GM10266 (cell line): ENCODE measurements at regions not wholly inside any gene's neighbourhood (a gene's known extent, or its start where the extent isn't known, plus 50 kb on each side); places are given as distances from the start of the nearest gene placed in this dataset.
"Not testable (repeated sequence)": the region's sequence is repeated elsewhere in the genome, so short reads cannot be mapped to it uniquely, and the experiment has no call there.

Source experiments
- DNase-seq: peaks from one replicate; pipeline ENCODE4 v3.0.0; 2012; ENCODE audit errors: extremely low spot score
- TF ChIP-seq, protein P1 (sequence below): IDR thresholded peaks from 2 replicates; pipeline ENCODE4 v1.5.1; 2012; ENCODE audit warnings: mild to moderate bottlenecking, low read depth; ENCODE audit not compliant: control insufficient read depth, insufficient read depth; ENCODE audit errors: missing control alignments

DNA sequence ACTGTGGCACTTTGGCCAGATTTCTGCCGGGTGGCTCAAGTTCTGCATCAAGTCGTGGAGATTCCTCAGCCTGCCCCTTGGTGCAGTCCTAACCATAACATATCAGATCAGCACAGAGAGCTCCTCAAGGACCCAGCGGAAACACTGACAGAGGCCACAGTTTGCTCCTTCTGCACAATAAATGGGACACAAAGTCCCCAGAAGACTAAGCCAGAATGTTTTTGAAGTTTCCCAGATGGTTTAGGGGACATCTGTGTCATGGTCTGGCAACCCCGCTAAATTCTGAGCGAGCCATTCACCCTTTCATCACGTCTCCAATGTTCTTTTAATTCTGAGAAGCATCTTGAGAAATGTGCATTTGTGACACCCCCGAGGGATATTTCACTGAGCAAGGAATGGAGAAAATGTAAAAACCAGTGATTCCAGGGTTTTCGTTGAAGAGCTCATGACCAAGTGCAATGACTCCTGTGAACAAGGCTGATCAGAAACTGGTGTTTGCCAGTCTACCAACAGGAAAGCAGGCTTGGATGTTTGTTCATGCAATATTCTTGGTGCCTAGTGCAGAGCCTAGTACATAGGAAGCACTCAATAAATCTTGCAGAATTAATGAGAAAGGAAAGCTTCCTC lies 64.8 kb upstream of the LMCD1 start:
- DNase-seq: no peak

DNA sequence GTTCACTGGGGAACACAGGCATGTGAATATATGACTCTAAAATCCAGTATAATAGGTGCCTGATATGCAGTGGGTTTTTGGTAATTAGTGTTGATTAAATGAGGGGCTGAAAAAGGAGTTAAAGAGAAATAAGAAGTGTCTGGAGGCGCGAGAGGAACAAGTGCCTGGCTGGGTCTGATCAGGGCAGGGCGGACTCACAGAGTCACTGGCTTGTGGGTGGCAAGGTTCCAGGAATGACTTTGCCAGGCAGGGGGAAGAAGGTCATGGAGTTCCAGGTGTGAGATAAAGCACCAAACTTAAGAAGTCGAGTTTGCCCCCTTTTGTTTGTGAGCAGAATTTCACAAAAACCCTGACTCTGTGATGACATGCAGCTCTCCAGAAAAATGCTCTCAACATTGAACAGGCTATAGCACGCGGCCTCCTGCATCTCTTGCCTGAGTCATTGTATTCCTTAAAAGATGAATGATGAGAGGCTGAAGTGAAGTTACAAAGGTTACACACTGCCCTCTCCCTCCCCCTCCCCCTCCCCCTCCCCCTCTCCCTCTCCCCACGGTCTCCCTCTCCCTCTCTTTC lies 63.0 kb upstream of the LMCD1 start:
- TF ChIP-seq, protein P1, sequence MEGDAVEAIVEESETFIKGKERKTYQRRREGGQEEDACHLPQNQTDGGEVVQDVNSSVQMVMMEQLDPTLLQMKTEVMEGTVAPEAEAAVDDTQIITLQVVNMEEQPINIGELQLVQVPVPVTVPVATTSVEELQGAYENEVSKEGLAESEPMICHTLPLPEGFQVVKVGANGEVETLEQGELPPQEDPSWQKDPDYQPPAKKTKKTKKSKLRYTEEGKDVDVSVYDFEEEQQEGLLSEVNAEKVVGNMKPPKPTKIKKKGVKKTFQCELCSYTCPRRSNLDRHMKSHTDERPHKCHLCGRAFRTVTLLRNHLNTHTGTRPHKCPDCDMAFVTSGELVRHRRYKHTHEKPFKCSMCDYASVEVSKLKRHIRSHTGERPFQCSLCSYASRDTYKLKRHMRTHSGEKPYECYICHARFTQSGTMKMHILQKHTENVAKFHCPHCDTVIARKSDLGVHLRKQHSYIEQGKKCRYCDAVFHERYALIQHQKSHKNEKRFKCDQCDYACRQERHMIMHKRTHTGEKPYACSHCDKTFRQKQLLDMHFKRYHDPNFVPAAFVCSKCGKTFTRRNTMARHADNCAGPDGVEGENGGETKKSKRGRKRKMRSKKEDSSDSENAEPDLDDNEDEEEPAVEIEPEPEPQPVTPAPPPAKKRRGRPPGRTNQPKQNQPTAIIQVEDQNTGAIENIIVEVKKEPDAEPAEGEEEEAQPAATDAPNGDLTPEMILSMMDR: no peak

More for the DNA sequence above, 64.8 kb upstream of the LMCD1 start:
- TF ChIP-seq, protein P1: no peak

GRCh38 chr3:8440142-8440541 lies 61.5 kb upstream of the LMCD1 start:
- DNase-seq: not testable (repeated sequence)

More for the DNA sequence above, 63.0 kb upstream of the LMCD1 start:
- no peak for DNase-seq

GRCh38 chr3:8441969-8442559 lies 59.6 kb upstream of the LMCD1 start:
- peak; percentile 64 for DNase-seq
- TF ChIP-seq, protein P1: peak; percentile 68

DNA sequence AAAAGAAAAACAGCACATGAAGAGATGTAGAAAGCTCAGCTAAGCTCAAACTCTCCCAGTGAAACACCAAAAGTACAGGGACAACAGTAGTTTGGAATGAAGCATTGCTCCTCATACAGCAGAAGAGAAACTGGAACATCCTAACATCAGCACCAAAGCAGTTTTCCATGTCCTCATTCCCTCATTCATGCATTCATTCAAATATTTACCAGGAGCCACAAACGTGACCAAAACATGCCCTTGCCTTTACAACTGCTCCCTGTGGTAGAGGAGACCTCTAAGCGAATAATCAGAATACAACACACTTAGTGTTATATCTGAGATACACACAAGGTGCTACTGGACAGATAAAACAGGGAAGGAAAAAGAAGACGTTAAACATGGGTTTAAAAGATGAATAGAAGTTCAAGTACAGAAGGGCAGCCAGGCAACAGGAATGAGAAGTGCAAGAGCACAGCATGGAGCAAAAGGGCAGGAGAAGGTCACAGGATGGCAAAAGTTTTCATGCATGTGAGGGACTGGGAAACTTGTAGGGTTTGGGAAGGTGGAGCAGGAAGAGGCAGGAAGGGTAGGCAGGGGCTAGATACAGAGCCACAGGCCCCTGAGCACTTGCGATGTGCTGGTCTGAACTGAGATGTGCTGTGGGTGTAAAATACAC lies 58.5 kb upstream of the LMCD1 start:
- DNase-seq: no peak

DNA sequence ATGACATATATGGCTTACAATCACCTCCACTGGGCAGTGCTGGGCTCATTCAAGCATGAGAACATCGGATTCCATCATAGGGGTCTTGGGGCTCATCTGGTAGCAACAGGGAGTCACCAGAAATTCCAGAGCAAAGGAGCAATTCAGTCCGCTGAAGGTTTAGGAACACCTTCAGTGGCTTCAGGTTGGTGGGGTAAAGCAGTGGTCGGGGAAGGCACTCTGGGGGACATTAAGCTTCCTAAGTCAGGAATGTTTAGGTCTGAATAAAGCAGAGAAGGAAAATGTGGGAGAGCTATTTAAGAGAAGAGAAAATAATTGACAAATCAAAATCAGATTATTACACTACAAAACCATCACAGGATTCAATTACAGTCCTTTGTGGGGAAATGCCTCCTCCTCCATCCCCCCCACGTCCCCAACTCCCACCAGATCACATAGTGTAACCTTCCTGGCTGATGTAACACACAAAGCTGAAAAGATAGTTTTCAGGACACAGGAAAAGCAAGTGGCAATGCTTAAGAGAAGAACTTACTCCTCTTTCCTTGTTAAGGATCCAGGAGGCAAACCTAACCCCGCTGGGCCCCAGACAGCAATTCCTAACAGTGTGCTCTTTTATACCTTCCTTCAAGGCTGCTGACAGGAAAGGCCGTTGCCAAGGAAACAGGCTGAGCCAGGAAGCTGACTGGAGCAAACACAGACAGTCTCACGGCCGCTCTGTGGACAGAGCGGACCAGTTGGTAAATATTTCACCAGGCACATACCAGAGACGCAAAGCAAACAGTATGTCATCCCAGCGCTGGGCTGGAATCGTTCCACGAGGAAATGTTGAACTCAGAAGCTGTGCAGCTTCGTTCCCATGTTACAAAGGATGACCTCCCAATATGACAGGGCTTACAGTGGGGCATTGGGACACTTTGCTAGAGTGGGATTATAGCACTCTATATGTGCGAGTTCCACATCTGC lies 57.5 kb upstream of the LMCD1 start:
- TF ChIP-seq, protein P1: no peak
- no peak for DNase-seq

More for the DNA sequence above, 58.5 kb upstream of the LMCD1 start:
- TF ChIP-seq, protein P1: no peak

DNA sequence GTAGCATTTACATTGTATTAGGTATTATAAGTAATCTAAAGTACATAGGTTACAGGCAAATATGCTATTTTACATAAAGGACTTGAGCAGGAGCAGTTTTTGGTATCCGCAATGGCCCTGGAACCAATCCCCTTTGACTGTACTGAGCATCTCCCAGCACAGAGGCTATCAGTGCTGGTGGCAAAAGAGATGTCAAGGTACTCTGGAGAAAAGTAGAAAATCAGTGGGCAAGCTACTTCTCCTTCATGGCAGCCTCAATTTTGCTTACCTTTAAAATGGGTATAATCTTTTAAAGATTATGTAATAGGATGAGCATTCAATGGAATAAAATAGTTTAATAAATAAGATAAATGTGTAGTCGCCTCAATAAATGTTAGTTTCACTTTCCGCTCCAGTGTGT lies 56.7 kb upstream of the LMCD1 start:
- no peak for DNase-seq

More for the DNA sequence above, 56.7 kb upstream of the LMCD1 start:
- TF ChIP-seq, protein P1: no peak
